IMR-90 (cell line): ENCODE measurements at regions not wholly inside any gene's neighbourhood (a gene's known extent, or its start where the extent isn't known, plus 50 kb on each side); places are given as distances from the start of the nearest gene placed in this dataset.

Experiments
- ATAC-seq: fragments of 200-7000 bp; cut with Tn5 transposase; 2 replicates; pipeline ENCODE4 v1.9.1; 2020; ENCODE audit warnings: low read depth, mild to moderate bottlenecking, moderate library complexity
- BruUV-seq: library from RNA; stranded (reverse); fragments of 400-500 nt; replicated peaks from 2 replicates; lab custom pipeline; 2021; lab: Mats Ljungman, UMichigan
- CTCF ChIA-PET: fragments of 300-600 bp; formaldehyde crosslinking; extraction: SDS; loops from one replicate; lab custom pipeline; 2021; ENCODE audit warnings: antibody characterized with exemption; lab: Yijun Ruan, JAX
- POLR2A ChIA-PET: fragments of 300-600 bp; sonication (Branson Sonifier 250); formaldehyde crosslinking; loops from one replicate; lab custom pipeline; 2022; ENCODE audit warnings: antibody characterized with exemption; ENCODE audit not compliant: unreplicated experiment; lab: Charles Lee
- DNase-seq: peaks from one replicate; pipeline ENCODE4 v3.0.0; 2013
- H2AFZ ChIP-seq: replicated peaks from 2 replicates; pipeline ENCODE3; 2013; ENCODE audit warnings: low read length, mild to moderate bottlenecking; ENCODE audit not compliant: poor library complexity
- H2AK5ac ChIP-seq: 2 replicates; pipeline ENCODE4 v1.6.1; 2013; ENCODE audit warnings: low read depth, low read length, inconsistent platforms
- H2AK9ac ChIP-seq: replicated peaks from 2 replicates; pipeline ENCODE3; 2013; ENCODE audit warnings: mild to moderate bottlenecking, low read depth, low read length, moderate library complexity; ENCODE audit not compliant: poor library complexity
- H2BK120ac ChIP-seq: 2 replicates; pipeline ENCODE4 v1.6.1; 2013; ENCODE audit warnings: low read depth, low read length, inconsistent platforms
- H2BK15ac ChIP-seq: 3 replicates; pipeline ENCODE4 v1.6.1; 2013; ENCODE audit warnings: low read depth, low read length, inconsistent platforms
- H2BK20ac ChIP-seq: 2 replicates; pipeline ENCODE4 v1.6.1; 2013; ENCODE audit warnings: low read depth, mild to moderate bottlenecking, inconsistent platforms, low read length, moderate library complexity
- H2BK5ac ChIP-seq: 2 replicates; pipeline ENCODE4 v1.6.1; 2013; ENCODE audit warnings: mild to moderate bottlenecking, low read depth, low read length, inconsistent platforms; ENCODE audit not compliant: poor library complexity, severe bottlenecking
- H3K14ac ChIP-seq: replicated peaks from 2 replicates; pipeline ENCODE4 v1.6.1; 2013; ENCODE audit warnings: low read depth, low read length, inconsistent platforms
- H3K18ac ChIP-seq: 2 replicates; pipeline ENCODE4 v1.6.1; 2013; ENCODE audit warnings: low read depth, low read length, control low read depth
- H3K23ac ChIP-seq: 2 replicates; pipeline ENCODE4 v1.6.1; 2013; ENCODE audit warnings: low read depth, low read length, inconsistent platforms
- H3K27ac ChIP-seq: 2 replicates; pipeline ENCODE4 v1.5.1; 2013; ENCODE audit warnings: mild to moderate bottlenecking, control low read depth, low read length; ENCODE audit not compliant: insufficient read depth
- H3K27me3 ChIP-seq: 2 replicates; pipeline ENCODE4 v1.6.1; 2013; ENCODE audit warnings: low read length; ENCODE audit not compliant: control insufficient read depth, insufficient read depth
- H3K36me3 ChIP-seq: 2 replicates; pipeline ENCODE4 v1.6.1; 2013; ENCODE audit warnings: low read length, mixed read lengths; ENCODE audit not compliant: control insufficient read depth, insufficient read depth
- H3K4ac ChIP-seq: 2 replicates; pipeline ENCODE4 v1.6.1; 2013; ENCODE audit warnings: low read depth, low read length, inconsistent platforms
- H3K4me1 ChIP-seq: 2 replicates; pipeline ENCODE4 v1.6.1; 2013; ENCODE audit warnings: low read length, mixed read lengths; ENCODE audit not compliant: control insufficient read depth, insufficient read depth
- H3K4me2 ChIP-seq: 2 replicates; pipeline ENCODE4 v1.6.1; 2013; ENCODE audit warnings: low read depth, mild to moderate bottlenecking, control low read depth, low read length, moderate library complexity
- H3K4me3 ChIP-seq: 2 replicates; pipeline ENCODE4 v1.5.1; 2013; ENCODE audit warnings: low read depth, mild to moderate bottlenecking, control low read depth, low read length, moderate library complexity; ENCODE audit not compliant: insufficient read depth
- H3K56ac ChIP-seq: 2 replicates; pipeline ENCODE4 v1.6.1; 2013; ENCODE audit warnings: low read length, inconsistent platforms; ENCODE audit not compliant: insufficient read depth; ENCODE audit errors: extremely low read depth
- H3K79me1 ChIP-seq, 2 experiments: 2 replicates each; pipeline ENCODE4 v1.6.1; 2013; ENCODE audit warnings: low read length in 2 of 2, inconsistent platforms in 1 of 2, low read depth in 1 of 2
- H3K9ac ChIP-seq: 2 replicates; pipeline ENCODE4 v1.6.1; 2013; ENCODE audit warnings: low read depth, low read length, control low read depth
- H3K9me1 ChIP-seq: 2 replicates; pipeline ENCODE4 v1.6.1; 2013; ENCODE audit warnings: low read length, inconsistent platforms; ENCODE audit not compliant: insufficient read depth
- H3K9me3 ChIP-seq: 2 replicates; pipeline ENCODE4 v1.6.1; 2013; ENCODE audit warnings: low read length; ENCODE audit not compliant: control insufficient read depth, insufficient read depth
- H4K20me1 ChIP-seq: 2 replicates; pipeline ENCODE4 v1.6.1; 2013; ENCODE audit warnings: low read length, inconsistent platforms; ENCODE audit not compliant: insufficient read depth
- H4K5ac ChIP-seq: 2 replicates; pipeline ENCODE4 v1.6.1; 2013; ENCODE audit warnings: mild to moderate bottlenecking, low read depth, low read length, control low read depth
- H4K8ac ChIP-seq, 2 experiments: 2 replicates each; pipeline ENCODE4 v1.6.1; 2013; ENCODE audit warnings: low read depth in 2 of 2, low read length in 2 of 2, control low read depth in 1 of 2, inconsistent platforms in 1 of 2
- H4K91ac ChIP-seq: 2 replicates; pipeline ENCODE4 v1.6.1; 2013; ENCODE audit warnings: low read depth, low read length, inconsistent platforms; ENCODE audit not compliant: insufficient read depth
- MAZ ChIP-seq: IDR thresholded peaks from 2 replicates; pipeline ENCODE4 v1.6.1; 2012; ENCODE audit warnings: low read depth, mild to moderate bottlenecking, low read length, improper control_type of control experiment, moderate library complexity, borderline replicate concordance
- MXI1 ChIP-seq: IDR thresholded peaks from 2 replicates; pipeline ENCODE4 v1.6.1; 2012; ENCODE audit warnings: low read depth, mild to moderate bottlenecking, low read length, moderate library complexity, borderline replicate concordance
- RAD21 ChIP-seq: IDR thresholded peaks from 2 replicates; pipeline ENCODE4 v1.6.1; 2012; ENCODE audit warnings: low read length, improper control_type of control experiment
- WGBS, 2 experiments: methylation state at CpG; one replicate each; pipeline versions ENCODE4 v1.1.5 to v1.1.7; 2013; ENCODE audit warnings: missing lambda C conversion rate in 2 of 2; ENCODE audit not compliant: insufficient read length in 1 of 2; ENCODE audit errors: extremely low coverage in 2 of 2; 5-methylcytosine and 5-hydroxymethylcytosine counted together
- dilution Hi-C: fragments of 300-500 bp; cut with HindIII; formaldehyde crosslinking; loops from one replicate; pipeline ENCODE4 v1.14.3; 2018; ENCODE audit warnings: low sequenced_read_pairs; ENCODE audit not compliant: unreplicated experiment
- in situ Hi-C: fragments of 300-500 bp; cut with MboI; formaldehyde crosslinking; loops from 3 replicates; pipeline ENCODE4 v1.14.3; 2019; ENCODE audit warnings: low sequenced_read_pairs, inconsistent platforms, mixed read lengths
- intact Hi-C: fragments of 100-400 bp; cut with micrococcal nuclease; formaldehyde crosslinking; loops from 2 replicates; pipeline ENCODE4 v1.10.0; 2022
- TF ChIP-seq, protein P1 (sequence below): conservative IDR thresholded peaks from 2 replicates; pipeline ENCODE4 v1.5.1; 2012; ENCODE audit warnings: mild to moderate bottlenecking, low read depth, low read length, improper control_type of control experiment
- TF ChIP-seq, protein P2 (sequence below): fragments of 150-350 bp; IDR thresholded peaks from 2 replicates; pipeline ENCODE4 v1.6.1; 2016; ENCODE audit warnings: low read depth, mild to moderate bottlenecking, low read length, moderate library complexity, borderline replicate concordance

DNA sequence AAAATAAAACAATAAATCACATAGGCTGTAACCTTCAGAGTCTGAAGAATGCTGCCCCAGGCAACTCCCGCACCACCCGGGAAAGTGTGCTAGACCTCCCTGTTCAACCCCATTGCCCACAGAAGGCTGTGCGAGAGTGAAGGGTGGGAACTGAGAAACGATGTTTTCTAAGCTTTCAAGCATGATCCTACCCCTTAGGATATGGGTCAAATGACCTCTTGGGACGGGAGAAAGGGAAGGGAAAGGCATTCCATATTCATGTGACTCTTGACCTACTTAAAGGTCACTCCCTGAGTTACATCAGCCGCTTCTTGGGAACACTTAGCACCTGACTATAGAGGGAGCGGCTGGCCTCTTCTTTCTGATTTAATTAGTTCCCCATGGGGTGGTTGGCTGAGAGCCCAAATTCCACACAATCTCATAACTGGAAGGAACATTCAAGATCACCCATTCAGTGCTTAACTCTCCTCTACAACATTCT is 114.7 kb upstream of the SLC24A5 start:
- Histone ChIP-seq H2AFZ (no peak overlapping the region), H2AK9ac (no peak overlapping the region), H3K56ac (no peak overlapping the region), H4K91ac (no peak overlapping the region), H3K9me1 (no peaks in the 10 kb centered on the region), H2BK20ac (no peak overlapping the region), H2BK15ac (no peak overlapping the region), H3K9ac (no peak overlapping the region), H3K36me3 (no peaks in the 10 kb centered on the region), H3K79me1 (no peaks in the 10 kb centered on the region), H3K18ac (no peak overlapping the region), H3K4me2 (no peak overlapping the region), H3K4me1 (no peaks in the 10 kb centered on the region), H3K14ac (no peak overlapping the region), H2BK5ac (no peak overlapping the region), H2AK5ac (no peak overlapping the region), H4K5ac (no peak overlapping the region), H2BK120ac (no peak overlapping the region), H3K4ac (no peak overlapping the region), H3K4me3 (no peak overlapping the region), H3K23ac (no peak overlapping the region), H3K27me3 (peaks cover 2% of the 10 kb centered on the region; the same call in 1 of the 2 replicates), H3K27ac (no peak overlapping the region), H3K9me3 (no peaks in the 10 kb centered on the region), H4K8ac (no peak overlapping the region), H4K20me1 (no peaks in the 10 kb centered on the region)
- BruUV-seq: no TSS peak
- ATAC-seq (no peak), DNase-seq (no peak)
- in situ Hi-C loops (loop anchor here (10.0 kb wide), 1 partner anchor 59 kb away; no protein-coding TSS in a partner anchor), intact Hi-C loops (no loop called here), dilution Hi-C loops (no loop called here)
- WGBS, 2 experiments: no CpG with 5 or more reads among the region's 7 CpGs
- TF ChIP-seq, protein P1, sequence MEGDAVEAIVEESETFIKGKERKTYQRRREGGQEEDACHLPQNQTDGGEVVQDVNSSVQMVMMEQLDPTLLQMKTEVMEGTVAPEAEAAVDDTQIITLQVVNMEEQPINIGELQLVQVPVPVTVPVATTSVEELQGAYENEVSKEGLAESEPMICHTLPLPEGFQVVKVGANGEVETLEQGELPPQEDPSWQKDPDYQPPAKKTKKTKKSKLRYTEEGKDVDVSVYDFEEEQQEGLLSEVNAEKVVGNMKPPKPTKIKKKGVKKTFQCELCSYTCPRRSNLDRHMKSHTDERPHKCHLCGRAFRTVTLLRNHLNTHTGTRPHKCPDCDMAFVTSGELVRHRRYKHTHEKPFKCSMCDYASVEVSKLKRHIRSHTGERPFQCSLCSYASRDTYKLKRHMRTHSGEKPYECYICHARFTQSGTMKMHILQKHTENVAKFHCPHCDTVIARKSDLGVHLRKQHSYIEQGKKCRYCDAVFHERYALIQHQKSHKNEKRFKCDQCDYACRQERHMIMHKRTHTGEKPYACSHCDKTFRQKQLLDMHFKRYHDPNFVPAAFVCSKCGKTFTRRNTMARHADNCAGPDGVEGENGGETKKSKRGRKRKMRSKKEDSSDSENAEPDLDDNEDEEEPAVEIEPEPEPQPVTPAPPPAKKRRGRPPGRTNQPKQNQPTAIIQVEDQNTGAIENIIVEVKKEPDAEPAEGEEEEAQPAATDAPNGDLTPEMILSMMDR: no peak
- no peak for TF ChIP-seq RAD21
- TF ChIP-seq, protein P2, sequence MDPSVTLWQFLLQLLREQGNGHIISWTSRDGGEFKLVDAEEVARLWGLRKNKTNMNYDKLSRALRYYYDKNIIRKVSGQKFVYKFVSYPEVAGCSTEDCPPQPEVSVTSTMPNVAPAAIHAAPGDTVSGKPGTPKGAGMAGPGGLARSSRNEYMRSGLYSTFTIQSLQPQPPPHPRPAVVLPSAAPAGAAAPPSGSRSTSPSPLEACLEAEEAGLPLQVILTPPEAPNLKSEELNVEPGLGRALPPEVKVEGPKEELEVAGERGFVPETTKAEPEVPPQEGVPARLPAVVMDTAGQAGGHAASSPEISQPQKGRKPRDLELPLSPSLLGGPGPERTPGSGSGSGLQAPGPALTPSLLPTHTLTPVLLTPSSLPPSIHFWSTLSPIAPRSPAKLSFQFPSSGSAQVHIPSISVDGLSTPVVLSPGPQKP: no peak
- TF ChIP-seq MAZ: no peak
- no peak for TF ChIP-seq MXI1
- CTCF ChIA-PET: no interaction called here
- POLR2A ChIA-PET: no interaction called here
